ENCODE measurements at regions not wholly inside any gene's neighbourhood (a gene's known extent, or its start where the extent isn't known, plus 50 kb on each side); places are given as distances from the start of the nearest gene placed in this dataset.

- no peak for TF ChIP-seq CTCF (IDR thresholded peaks at IDR 0.05)
- TF ChIP-seq POLR2A (IDR thresholded peaks at IDR 0.05), result no peak
Observed at GRCh38 chr10:94104316-94105000, 110.7 kb downstream of the PLCE1 start.

All from right lobe of liver (tissue), 4 donors.